ENCODE measurements at regions not wholly inside any gene's neighbourhood (a gene's known extent, or its start where the extent isn't known, plus 50 kb on each side); places are given as distances from the start of the nearest gene placed in this dataset.
"Not testable (repeated sequence)": the region's sequence is repeated elsewhere in the genome, so short reads cannot be mapped to it uniquely, and the experiment has no call there.

- DNase-seq; H3K27me3 Mint-ChIP-seq; H3K4me1 Mint-ChIP-seq; CTCF ChIA-PET; intact Hi-C loops (cut with micrococcal nuclease); H3K9me3 Mint-ChIP-seq; POLR2A ChIA-PET; H3K27ac Mint-ChIP-seq; H3K4me3 Mint-ChIP-seq; H3K36me3 Mint-ChIP-seq (ENCODE audit: low read depth): not testable (repeated sequence)
- ATAC-seq (ENCODE audit: low read depth): peak; percentile 97
Measured at GRCh38 chr17:21770466-21771446, 78.4 kb downstream of the KCNJ18 start.

GRCh38 chr17:21772321-21772720 lies 80.0 kb downstream of the KCNJ18 start:
- DNase-seq: no peak
- TF ChIP-seq CTCF (IDR thresholded peaks at IDR 0.05): no peak
- ATAC-seq (ENCODE audit: low read depth): no peak
- Mint-ChIP-seq H3K4me1 (no peaks in the 10 kb centered on the region), H3K27ac (no peak overlapping the region), H3K4me3 (no peak overlapping the region), H3K27me3 (no peaks in the 10 kb centered on the region), H3K9me3 (no peaks in the 10 kb centered on the region), H3K36me3 (ENCODE audit: low read depth) (no peaks in the 10 kb centered on the region)
- ChIA-PET POLR2A (no interaction called here), CTCF (no interaction called here)
- intact Hi-C loops (cut with micrococcal nuclease): no loop called here

DNA sequence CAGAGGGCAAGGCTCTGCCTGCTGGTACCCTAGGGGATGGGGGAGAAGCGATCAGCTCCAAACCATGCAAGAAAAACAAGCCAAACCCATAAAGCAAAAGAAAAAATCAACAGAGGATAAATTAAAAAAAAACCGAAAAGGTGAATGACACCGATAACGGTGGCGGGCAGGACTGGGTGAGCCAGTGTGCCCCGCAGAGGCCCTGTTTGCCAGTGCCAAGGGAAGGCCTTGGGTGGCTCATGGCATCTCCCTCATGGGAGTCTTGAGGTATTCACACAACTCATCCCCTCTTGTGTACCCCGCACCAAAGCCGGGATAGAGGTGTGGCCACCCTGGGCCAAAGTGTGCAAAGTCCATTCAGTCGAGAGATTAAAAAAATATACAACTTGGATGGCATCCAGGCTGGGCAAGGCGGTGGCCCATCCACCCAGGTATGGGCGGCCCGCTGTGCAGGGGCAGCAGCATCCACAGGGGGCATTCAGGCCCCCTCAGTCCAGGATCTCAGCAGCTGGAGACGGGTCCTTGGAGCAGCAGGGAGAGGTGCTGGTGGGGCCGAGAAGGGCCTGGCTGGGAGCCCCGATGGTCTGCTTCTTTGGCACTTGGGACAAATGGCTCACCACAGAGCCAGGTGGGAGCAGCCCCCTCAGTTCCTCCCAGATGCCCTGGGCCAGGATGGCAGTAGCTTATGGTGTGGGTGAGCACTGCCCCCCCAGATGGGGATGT lies 80.8 kb downstream of the KCNJ18 start:
- H3K27me3 Mint-ChIP-seq; ATAC-seq (ENCODE audit: low read depth); H3K27ac Mint-ChIP-seq; H3K4me3 Mint-ChIP-seq; DNase-seq; intact Hi-C loops (cut with micrococcal nuclease); POLR2A ChIA-PET; H3K36me3 Mint-ChIP-seq (ENCODE audit: low read depth); H3K4me1 Mint-ChIP-seq; H3K9me3 Mint-ChIP-seq; CTCF ChIA-PET: not testable (repeated sequence)

DNA sequence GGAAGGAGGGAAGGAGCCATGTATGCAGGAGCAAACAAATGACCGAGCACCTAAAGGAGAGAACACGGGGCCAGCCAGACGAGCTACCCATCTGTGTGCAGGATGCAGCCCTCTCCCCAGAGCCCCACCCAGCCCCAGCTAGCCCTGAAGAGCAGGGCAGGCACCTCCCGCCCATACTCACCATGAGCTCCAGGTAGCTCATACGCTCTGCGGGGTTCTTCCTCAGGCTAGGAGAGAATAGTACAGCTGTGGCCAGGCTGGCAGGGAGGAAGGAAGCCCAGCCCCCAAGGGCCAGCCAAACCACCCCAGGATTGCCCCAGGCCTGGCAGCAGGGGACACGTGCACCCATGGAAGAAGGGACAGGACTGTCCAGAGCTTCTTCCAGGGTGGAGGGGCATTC lies 81.9 kb downstream of the KCNJ18 start:
- Mint-ChIP-seq H3K9me3 (no peaks in the 10 kb centered on the region), H3K36me3 (ENCODE audit: low read depth) (no peaks in the 10 kb centered on the region), H3K27ac (no peak overlapping the region), H3K27me3 (no peaks in the 10 kb centered on the region), H3K4me1 (no peaks in the 10 kb centered on the region), H3K4me3 (no peak overlapping the region)
- ATAC-seq (ENCODE audit: low read depth): no peak
- TF ChIP-seq CTCF (IDR thresholded peaks at IDR 0.05): no peak
- CTCF ChIA-PET: no interaction called here
- no peak for DNase-seq
- intact Hi-C loops (cut with micrococcal nuclease): no loop called here
- POLR2A ChIA-PET: no interaction called here

DNA sequence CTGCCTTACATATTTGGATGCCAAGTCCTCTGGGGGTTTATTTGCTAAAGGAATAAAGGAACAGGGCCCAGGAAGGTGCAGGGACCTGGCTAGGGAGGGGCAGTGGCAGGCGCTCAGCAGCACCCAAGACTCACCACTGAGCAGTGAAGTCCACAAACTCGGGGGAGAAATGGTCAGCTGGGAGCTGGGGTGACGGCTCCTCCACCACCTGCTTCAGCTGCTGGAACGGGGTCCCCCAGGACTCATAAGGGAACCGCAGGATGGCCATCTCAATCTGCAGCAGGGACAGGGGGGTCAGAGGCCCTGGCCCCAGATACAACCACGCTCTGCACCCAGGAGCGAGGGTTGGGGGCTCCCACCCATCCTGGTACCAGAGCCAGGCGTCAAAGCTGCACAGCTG lies 83.2 kb downstream of the KCNJ18 start:
- DNase-seq; CTCF ChIA-PET; ATAC-seq (ENCODE audit: low read depth); H3K4me3 Mint-ChIP-seq; H3K36me3 Mint-ChIP-seq (ENCODE audit: low read depth); H3K27me3 Mint-ChIP-seq; H3K4me1 Mint-ChIP-seq; intact Hi-C loops (cut with micrococcal nuclease); H3K9me3 Mint-ChIP-seq; H3K27ac Mint-ChIP-seq; POLR2A ChIA-PET: not testable (repeated sequence)

DNA sequence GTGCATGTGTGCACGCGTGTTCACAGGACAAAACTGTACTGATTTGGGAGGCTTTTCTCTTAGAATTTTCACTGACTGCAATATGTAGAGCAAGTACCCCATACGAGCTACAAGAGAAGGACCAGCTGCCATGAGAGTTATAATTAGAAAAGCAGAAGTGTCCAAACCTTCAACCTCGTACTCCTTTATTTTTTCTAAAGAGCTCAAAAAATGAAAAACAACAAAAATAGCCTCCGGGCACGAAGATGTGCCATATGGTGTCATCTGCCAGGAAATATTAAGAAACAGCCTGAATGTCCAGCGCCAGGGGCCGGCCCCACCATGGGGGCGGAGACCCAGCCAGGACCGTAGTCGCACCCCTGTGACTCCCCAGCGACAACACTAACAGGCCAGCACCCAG lies 84.6 kb downstream of the KCNJ18 start:
- H3K4me1 Mint-ChIP-seq; H3K27ac Mint-ChIP-seq; POLR2A ChIA-PET; CTCF ChIA-PET; H3K9me3 Mint-ChIP-seq; ATAC-seq (ENCODE audit: low read depth); intact Hi-C loops (cut with micrococcal nuclease); H3K4me3 Mint-ChIP-seq; H3K27me3 Mint-ChIP-seq; DNase-seq; H3K36me3 Mint-ChIP-seq (ENCODE audit: low read depth): not testable (repeated sequence)

DNA sequence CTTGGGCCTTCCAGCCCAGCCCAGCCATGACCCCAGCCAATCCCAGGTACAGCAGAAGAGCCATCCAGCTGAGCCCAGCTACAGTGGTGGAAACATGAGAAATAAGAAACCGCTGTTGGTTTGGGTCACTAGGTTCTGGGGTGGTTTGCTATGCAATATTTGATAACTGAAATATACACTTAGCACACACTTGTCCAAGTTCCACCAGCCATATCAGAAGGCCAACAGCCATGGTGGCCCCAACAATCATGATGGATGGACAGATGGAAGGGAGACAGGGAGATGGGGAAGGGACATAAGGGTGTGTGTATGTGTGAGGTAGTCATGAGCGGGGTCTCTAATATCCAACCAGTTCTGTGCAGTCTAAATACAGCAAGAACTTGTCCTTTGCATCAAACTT lies 86.5 kb downstream of the KCNJ18 start:
- POLR2A ChIA-PET; H3K4me1 Mint-ChIP-seq; DNase-seq; CTCF ChIA-PET; intact Hi-C loops (cut with micrococcal nuclease); H3K27me3 Mint-ChIP-seq; ATAC-seq (ENCODE audit: low read depth); H3K9me3 Mint-ChIP-seq; H3K36me3 Mint-ChIP-seq (ENCODE audit: low read depth); H3K4me3 Mint-ChIP-seq; H3K27ac Mint-ChIP-seq: not testable (repeated sequence)

- H3K36me3 Mint-ChIP-seq (ENCODE audit: low read depth); CTCF ChIA-PET; ATAC-seq (ENCODE audit: low read depth); H3K27ac Mint-ChIP-seq; H3K9me3 Mint-ChIP-seq; H3K4me3 Mint-ChIP-seq; H3K27me3 Mint-ChIP-seq; DNase-seq; H3K4me1 Mint-ChIP-seq; POLR2A ChIA-PET; intact Hi-C loops (cut with micrococcal nuclease): not testable (repeated sequence)
Measured at GRCh38 chr17:21780293-21780888, 88.1 kb downstream of the KCNJ18 start.

GRCh38 chr17:21780919-21781665 lies 88.8 kb downstream of the KCNJ18 start:
- H3K27me3 Mint-ChIP-seq; H3K27ac Mint-ChIP-seq; POLR2A ChIA-PET; H3K9me3 Mint-ChIP-seq; ATAC-seq (ENCODE audit: low read depth); H3K36me3 Mint-ChIP-seq (ENCODE audit: low read depth); H3K4me3 Mint-ChIP-seq; DNase-seq; intact Hi-C loops (cut with micrococcal nuclease); CTCF ChIA-PET; H3K4me1 Mint-ChIP-seq: not testable (repeated sequence)

DNA sequence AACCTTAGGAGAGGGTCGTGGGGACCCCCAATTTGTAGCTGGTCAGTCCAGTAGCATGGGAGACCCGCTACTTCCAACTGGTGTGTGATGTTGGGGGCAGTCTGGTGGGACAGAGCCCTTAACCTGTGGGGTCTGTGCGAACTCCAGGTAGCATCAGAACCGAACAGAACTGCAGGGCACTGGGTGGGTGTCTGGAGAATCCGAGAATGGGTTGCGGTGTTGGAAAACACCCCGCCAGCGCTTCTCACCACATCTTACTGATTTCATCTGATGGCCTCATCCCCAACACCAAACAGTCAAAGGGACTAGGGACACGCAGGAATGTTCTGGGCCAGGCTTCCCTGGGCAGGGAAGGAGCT lies 89.3 kb downstream of the KCNJ18 start:
- CTCF ChIA-PET; ATAC-seq (ENCODE audit: low read depth); H3K9me3 Mint-ChIP-seq; POLR2A ChIA-PET; DNase-seq; H3K4me3 Mint-ChIP-seq; intact Hi-C loops (cut with micrococcal nuclease); H3K36me3 Mint-ChIP-seq (ENCODE audit: low read depth); H3K27me3 Mint-ChIP-seq; H3K27ac Mint-ChIP-seq; H3K4me1 Mint-ChIP-seq: not testable (repeated sequence)
